ENCODE measurements at regions not wholly inside any gene's neighbourhood (a gene's known extent, or its start where the extent isn't known, plus 50 kb on each side); places are given as distances from the start of the nearest gene placed in this dataset.

- Histone ChIP-seq H2AFZ (no peak overlapping the region), H3K4me2 (no peak overlapping the region), H3K27me3 (ENCODE audit: insufficient read depth) (no peaks in the 10 kb centered on the region), H3K4me1 (ENCODE audit: insufficient read depth) (no peaks in the 10 kb centered on the region), H4K20me1 (replicated peaks; ENCODE audit: insufficient read depth) (no peaks in the 10 kb centered on the region), H3K4me3 (no peak overlapping the region), H3K79me2 (replicated peaks; ENCODE audit: insufficient read depth) (no peaks in the 10 kb centered on the region), H3K9me2 (ENCODE audit: insufficient read depth) (peaks cover 15% of the 10 kb centered on the region), H3K27ac (ENCODE audit: low read depth) (no peak overlapping the region), H3F3A (replicated peaks; ENCODE audit: low read depth) (no peaks in the 10 kb centered on the region), H3K36me3 (ENCODE audit: insufficient read depth) (no peaks in the 10 kb centered on the region)
- Mint-ChIP-seq H3K27ac (0 out of 2 replicates have a peak overlapping the region, but pooled peaks have one; percentile 10), H3K27me3 (ENCODE audit: insufficient read depth, low read depth, poor library complexity) (peaks cover 2% of the 10 kb centered on the region), H3K9me3 (peaks cover 3% of the 10 kb centered on the region; the same call in 1 of the 3 replicates), H3K36me3 (ENCODE audit: low read depth) (no peaks in the 10 kb centered on the region), H3K4me3 (no peak overlapping the region), H3K4me1 (peaks cover 8% of the 10 kb centered on the region)
- DNase-seq (ENCODE audit: low spot score), result no peak
- TF ChIP-seq STAT1 (IDR thresholded peaks at IDR 0.05; ENCODE audit: unreplicated experiment), result no peak
- TF ChIP-seq ZNF331 (CRISPR knock-in tag; IDR thresholded peaks at IDR 0.05; ENCODE audit: low read depth), result no peak
- no peak for TF ChIP-seq ZNF462 (CRISPR knock-in tag; IDR thresholded peaks at IDR 0.05)
- TF ChIP-seq CTCF (conservative IDR thresholded peaks at IDR 0.05; ENCODE audit: low read depth in 2 of 2), result no peak
- TF ChIP-seq CREB1 (CRISPR knock-in tag; IDR thresholded peaks at IDR 0.05; ENCODE audit: low read depth), result no peak
- TF ChIP-seq POLR2AphosphoS5 (IDR thresholded peaks at IDR 0.05; ENCODE audit: low read depth), result no peak
- TF ChIP-seq ZNF114 (CRISPR knock-in tag; IDR thresholded peaks at IDR 0.05), result no peak
- no peak for TF ChIP-seq EZH2 (IDR thresholded peaks at IDR 0.05; ENCODE audit: low read depth, unreplicated experiment)
- TF ChIP-seq REST (IDR thresholded peaks at IDR 0.05; ENCODE audit: unreplicated experiment), result no peak
- no peak for TF ChIP-seq EZH2phosphoT487 (IDR thresholded peaks at IDR 0.05; ENCODE audit: unreplicated experiment)
- TF ChIP-seq NANOG (IDR thresholded peaks at IDR 0.05; ENCODE audit: borderline replicate concordance), result no peak
- no peak for TF ChIP-seq JUNB (IDR thresholded peaks at IDR 0.05; ENCODE audit: unreplicated experiment)
- TF ChIP-seq ETS1 (IDR thresholded peaks at IDR 0.05), result no peak
- no peak for ATAC-seq
Measured at GRCh38 chr2:106997204-106997603, 111.2 kb upstream of the ST6GAL2 start.
